ENCODE measurements at regions not wholly inside any gene's neighbourhood (a gene's known extent, or its start where the extent isn't known, plus 50 kb on each side); places are given as distances from the start of the nearest gene placed in this dataset.

- WGBS (ENCODE audit: extremely low coverage, insufficient read length, low lambda C conversion rate) = no CpG with 5 or more reads among the region's 11 CpGs
- Histone ChIP-seq H3K9me3 (ENCODE audit: control insufficient read depth, low read depth, low read length) (no peaks in the 10 kb centered on the region), H2BK15ac (ENCODE audit: low read depth, low read length) (no peak overlapping the region), H4K91ac (ENCODE audit: insufficient read length, low read depth, low read length) (no peak overlapping the region), H3K4ac (ENCODE audit: low read depth, low read length) (no peak overlapping the region), H3K14ac (ENCODE audit: insufficient read depth, low read length) (no peak overlapping the region), H2BK12ac (ENCODE audit: insufficient read length, low read depth, low read length) (no peak overlapping the region), H3K27me3 (ENCODE audit: insufficient read depth, low read length) (no peaks in the 10 kb centered on the region; the same call in 1 of the 2 replicates), H3K4me2 (ENCODE audit: insufficient read depth, insufficient read length, low read length) (no peak overlapping the region), H3K79me2 (ENCODE audit: insufficient read depth, low read length) (no peaks in the 10 kb centered on the region), H4K5ac (ENCODE audit: insufficient read length, low read depth, low read length) (no peak overlapping the region), H2BK120ac (ENCODE audit: low read depth, low read length, poor library complexity, severe bottlenecking) (no peak overlapping the region), H3K23ac (ENCODE audit: insufficient read length, low read depth, low read length) (no peak overlapping the region), H3K23me2 (ENCODE audit: insufficient read length, low read depth, low read length, poor library complexity, severe bottlenecking) (no peaks in the 10 kb centered on the region), H3K56ac (ENCODE audit: insufficient read length, low read depth, low read length) (no peak overlapping the region), H3T11ph (ENCODE audit: low read length) (no peak overlapping the region), H4K20me1 (ENCODE audit: control insufficient read depth, insufficient read depth, insufficient read length) (no peaks in the 10 kb centered on the region), H4K8ac (replicated peaks; ENCODE audit: insufficient read length, low read depth, low read length) (no peak overlapping the region), H2BK20ac (ENCODE audit: low read depth, low read length, poor library complexity, severe bottlenecking) (no peak overlapping the region), H3K9ac (ENCODE audit: extremely low read depth, insufficient read length, low read length) (no peak overlapping the region), H2BK5ac (ENCODE audit: insufficient read length, low read length) (no peak overlapping the region), H3K4me1 (ENCODE audit: insufficient read depth, low read length) (no peaks in the 10 kb centered on the region; the same call in 1 of the 2 replicates), H2AK5ac (ENCODE audit: insufficient read length, low read length) (no peak overlapping the region), H3K18ac (ENCODE audit: insufficient read length, low read depth, low read length) (no peak overlapping the region), H3K27ac (ENCODE audit: insufficient read length, low read depth, low read length) (no peak overlapping the region), H3K79me1 (ENCODE audit: insufficient read depth, low read depth, low read length, poor library complexity, severe bottlenecking) (no peaks in the 10 kb centered on the region), H2AFZ (ENCODE audit: low read length) (no peak overlapping the region)
- Mint-ChIP-seq H3K9me3 (no peaks in the 10 kb centered on the region), H3K4me3 (no peak overlapping the region), H3K4me1 (peaks cover 7 to 13% of the 10 kb centered on the region in 2 experiments), H3K27ac (no peak overlapping the region), H3K36me3 (ENCODE audit: insufficient read depth in 1 of 3, low read depth in 3 of 3) (no peaks in the 10 kb centered on the region), H3K27me3 (ENCODE audit: low read depth) (peaks cover 32% of the 10 kb centered on the region)
- peak; percentile 36 for DNase-seq
- TF ChIP-seq, protein P1, sequence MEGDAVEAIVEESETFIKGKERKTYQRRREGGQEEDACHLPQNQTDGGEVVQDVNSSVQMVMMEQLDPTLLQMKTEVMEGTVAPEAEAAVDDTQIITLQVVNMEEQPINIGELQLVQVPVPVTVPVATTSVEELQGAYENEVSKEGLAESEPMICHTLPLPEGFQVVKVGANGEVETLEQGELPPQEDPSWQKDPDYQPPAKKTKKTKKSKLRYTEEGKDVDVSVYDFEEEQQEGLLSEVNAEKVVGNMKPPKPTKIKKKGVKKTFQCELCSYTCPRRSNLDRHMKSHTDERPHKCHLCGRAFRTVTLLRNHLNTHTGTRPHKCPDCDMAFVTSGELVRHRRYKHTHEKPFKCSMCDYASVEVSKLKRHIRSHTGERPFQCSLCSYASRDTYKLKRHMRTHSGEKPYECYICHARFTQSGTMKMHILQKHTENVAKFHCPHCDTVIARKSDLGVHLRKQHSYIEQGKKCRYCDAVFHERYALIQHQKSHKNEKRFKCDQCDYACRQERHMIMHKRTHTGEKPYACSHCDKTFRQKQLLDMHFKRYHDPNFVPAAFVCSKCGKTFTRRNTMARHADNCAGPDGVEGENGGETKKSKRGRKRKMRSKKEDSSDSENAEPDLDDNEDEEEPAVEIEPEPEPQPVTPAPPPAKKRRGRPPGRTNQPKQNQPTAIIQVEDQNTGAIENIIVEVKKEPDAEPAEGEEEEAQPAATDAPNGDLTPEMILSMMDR (conservative IDR thresholded peaks at IDR 0.05) = peak; percentile 63
Observed at GRCh38 chr1:18041685-18042355, 65.8 kb upstream of the IGSF21 start.

Data from H9 (cell line).